Testis (tissue), 2 donors: ENCODE measurements at regions not wholly inside any gene's neighbourhood (a gene's known extent, or its start where the extent isn't known, plus 50 kb on each side); places are given as distances from the start of the nearest gene placed in this dataset.

Source experiments
- POLR2A ChIP-seq: fragments of 450-650 bp; IDR thresholded peaks from one replicate; pipeline ENCODE4 v1.6.1; 2017; ENCODE audit warnings: antibody characterized with exemption, mild to moderate bottlenecking, moderate library complexity
- TF ChIP-seq, protein P1 (sequence below), 3 experiments: fragments of 450-650 bp in 2 of 3; fragments of 200-600 bp in 1 of 3; sonication (generic) in 1 of 3; IDR thresholded peaks; one replicate each; pipeline ENCODE4 v1.5.1; 2016 to 2019; ENCODE audit warnings: antibody characterized with exemption in 3 of 3, mild to moderate bottlenecking in 2 of 3, moderate library complexity in 1 of 3

DNA sequence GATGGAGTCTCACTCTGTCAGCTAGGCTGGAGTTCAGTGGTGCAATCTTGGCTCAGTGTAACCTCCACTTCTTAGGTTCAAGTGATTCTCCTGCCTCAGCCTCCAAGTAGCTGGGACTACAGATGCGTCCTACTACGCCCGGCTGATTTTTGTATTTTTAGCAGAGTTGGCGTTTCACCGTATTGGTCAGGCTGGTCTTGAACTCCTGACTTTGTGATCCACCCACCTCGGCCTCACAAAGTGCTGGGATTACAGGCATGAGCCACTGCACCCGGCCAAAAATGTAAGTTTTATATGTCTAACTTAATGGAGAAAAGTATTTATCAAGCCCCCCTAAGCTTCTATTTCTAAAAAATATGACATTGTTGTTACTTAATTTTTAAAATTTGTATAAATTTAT lies 98.2 kb upstream of the RIOK2 start:
- TF ChIP-seq, protein P1, sequence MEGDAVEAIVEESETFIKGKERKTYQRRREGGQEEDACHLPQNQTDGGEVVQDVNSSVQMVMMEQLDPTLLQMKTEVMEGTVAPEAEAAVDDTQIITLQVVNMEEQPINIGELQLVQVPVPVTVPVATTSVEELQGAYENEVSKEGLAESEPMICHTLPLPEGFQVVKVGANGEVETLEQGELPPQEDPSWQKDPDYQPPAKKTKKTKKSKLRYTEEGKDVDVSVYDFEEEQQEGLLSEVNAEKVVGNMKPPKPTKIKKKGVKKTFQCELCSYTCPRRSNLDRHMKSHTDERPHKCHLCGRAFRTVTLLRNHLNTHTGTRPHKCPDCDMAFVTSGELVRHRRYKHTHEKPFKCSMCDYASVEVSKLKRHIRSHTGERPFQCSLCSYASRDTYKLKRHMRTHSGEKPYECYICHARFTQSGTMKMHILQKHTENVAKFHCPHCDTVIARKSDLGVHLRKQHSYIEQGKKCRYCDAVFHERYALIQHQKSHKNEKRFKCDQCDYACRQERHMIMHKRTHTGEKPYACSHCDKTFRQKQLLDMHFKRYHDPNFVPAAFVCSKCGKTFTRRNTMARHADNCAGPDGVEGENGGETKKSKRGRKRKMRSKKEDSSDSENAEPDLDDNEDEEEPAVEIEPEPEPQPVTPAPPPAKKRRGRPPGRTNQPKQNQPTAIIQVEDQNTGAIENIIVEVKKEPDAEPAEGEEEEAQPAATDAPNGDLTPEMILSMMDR (IDR thresholded peaks at IDR 0.05): no peak
- no peak for TF ChIP-seq POLR2A
